WERI-Rb-1 (cell line): ENCODE measurements at regions not wholly inside any gene's neighbourhood (a gene's known extent, or its start where the extent isn't known, plus 50 kb on each side); places are given as distances from the start of the nearest gene placed in this dataset.

Experiments
- DNase-seq: peaks from one replicate; pipeline ENCODE4 v3.0.0-alpha.2; 2020
- H3K27ac ChIP-seq: fragments of 250-450 bp; sonication (Bioruptor Pico); 2 replicates; pipeline ENCODE4 v1.5.1; 2020; ENCODE audit warnings: mild to moderate bottlenecking, moderate library complexity
- H3K27me3 ChIP-seq: fragments of 250-450 bp; sonication (Bioruptor Pico); 2 replicates; pipeline ENCODE4 v1.5.1; 2021; ENCODE audit warnings: mild to moderate bottlenecking, low read depth, moderate library complexity; ENCODE audit not compliant: insufficient read depth, severe bottlenecking
- H3K36me3 ChIP-seq: fragments of 250-450 bp; sonication (Bioruptor Pico); 2 replicates; pipeline ENCODE4 v1.5.1; 2020; ENCODE audit warnings: mild to moderate bottlenecking, moderate library complexity
- H3K4me3 ChIP-seq: 2 replicates; pipeline ENCODE4 v1.5.1; 2011; ENCODE audit warnings: low read depth, mild to moderate bottlenecking, control low read depth, low read length
- H3K9me3 ChIP-seq: fragments of 250-450 bp; sonication (Bioruptor Pico); 2 replicates; pipeline ENCODE4 v1.5.1; 2021; ENCODE audit warnings: mild to moderate bottlenecking, moderate library complexity; ENCODE audit not compliant: severe bottlenecking
- CTCF ChIP-seq: IDR thresholded peaks from 2 replicates; pipeline ENCODE4 v1.5.1; 2011; ENCODE audit warnings: low read depth, mild to moderate bottlenecking, control low read depth, inconsistent platforms, low read length

- TF ChIP-seq CTCF, result no peak
- no peak for DNase-seq
- H3K4me3 ChIP-seq, result no peak overlapping the region
- H3K27ac ChIP-seq, result no peak overlapping the region
- no peaks in the 10 kb centered on the region for H3K36me3 ChIP-seq
- H3K9me3 ChIP-seq, result no peaks in the 10 kb centered on the region
- H3K27me3 ChIP-seq, result peaks cover 36% of the 10 kb centered on the region
Observed at GRCh38 chr6:132936646-132937045, 122.3 kb downstream of the RPS12 start.

GRCh38 chr6:132937466-132937906 is 123.1 kb downstream of the RPS12 start:
- peak; percentile 59 for DNase-seq
- Histone ChIP-seq H3K27me3 (peaks cover 33% of the 10 kb centered on the region), H3K27ac (no peak overlapping the region), H3K9me3 (no peaks in the 10 kb centered on the region), H3K4me3 (no peak overlapping the region), H3K36me3 (no peaks in the 10 kb centered on the region)
- TF ChIP-seq CTCF, result peak; percentile 62

- no peak overlapping the region for H3K4me3 ChIP-seq
- TF ChIP-seq CTCF, result no peak
- no peaks in the 10 kb centered on the region for H3K9me3 ChIP-seq
- no peak for DNase-seq
- no peak overlapping the region for H3K27ac ChIP-seq
- no peaks in the 10 kb centered on the region for H3K36me3 ChIP-seq
- peaks cover 37% of the 10 kb centered on the region for H3K27me3 ChIP-seq
Observed at GRCh38 chr6:132948889-132949288, 134.5 kb downstream of the RPS12 start.

- DNase-seq, result no peak
- Histone ChIP-seq H3K9me3 (no peaks in the 10 kb centered on the region), H3K27me3 (peaks cover 32% of the 10 kb centered on the region), H3K36me3 (no peaks in the 10 kb centered on the region), H3K27ac (no peak overlapping the region), H3K4me3 (no peak overlapping the region)
- TF ChIP-seq CTCF, result no peak
Observed at GRCh38 chr6:132950566-132950965, 136.2 kb downstream of the RPS12 start.

- no peaks in the 10 kb centered on the region for H3K36me3 ChIP-seq
- no peaks in the 10 kb centered on the region for H3K9me3 ChIP-seq
- H3K27ac ChIP-seq, result no peak overlapping the region
- DNase-seq, result no peak
- H3K27me3 ChIP-seq, result peaks cover 28% of the 10 kb centered on the region
- no peak overlapping the region for H3K4me3 ChIP-seq
- no peak for TF ChIP-seq CTCF
Observed at GRCh38 chr6:132952031-132952867, 137.9 kb downstream of the RPS12 start.

DNA sequence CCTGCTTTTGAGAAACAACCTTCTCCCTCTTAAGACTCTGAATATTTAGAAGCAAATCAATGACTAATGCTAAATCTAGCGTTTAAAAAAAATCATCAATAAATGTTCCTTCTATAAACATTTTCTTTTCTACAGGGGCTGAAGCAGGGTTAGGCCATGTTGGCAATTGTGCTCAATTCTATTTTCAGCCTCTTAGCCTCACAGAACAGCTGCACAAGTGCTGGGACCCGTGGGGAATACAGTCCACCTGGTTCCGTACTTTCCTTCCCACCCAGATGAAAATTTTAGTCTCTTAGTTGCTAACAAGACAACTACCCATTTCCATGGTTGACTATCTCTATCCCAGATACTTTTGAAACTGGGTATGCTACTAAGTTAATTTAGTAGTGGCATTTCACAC is 138.6 kb downstream of the RPS12 start:
- Histone ChIP-seq H3K27ac (no peak overlapping the region), H3K27me3 (peaks cover 22% of the 10 kb centered on the region), H3K36me3 (no peaks in the 10 kb centered on the region), H3K4me3 (no peak overlapping the region), H3K9me3 (no peaks in the 10 kb centered on the region)
- no peak for DNase-seq
- TF ChIP-seq CTCF, result no peak
